K562 (cell line): ENCODE measurements at regions not wholly inside any gene's neighbourhood (a gene's known extent, or its start where the extent isn't known, plus 50 kb on each side); places are given as distances from the start of the nearest gene placed in this dataset.

Experiments used
- E2F5 ChIP-seq: sonication (generic); formaldehyde crosslinking; IDR thresholded peaks from 2 replicates; pipeline ENCODE4 v1.8.0; 2022; ENCODE audit warnings: mild to moderate bottlenecking, missing genetic modification reagents
- ELK1 ChIP-seq: sonication (generic); formaldehyde crosslinking; IDR thresholded peaks from 2 replicates; pipeline ENCODE4 v1.8.1; 2022; ENCODE audit warnings: missing genetic modification reagents
- FOXK1 ChIP-seq: sonication (generic); formaldehyde crosslinking; IDR thresholded peaks from 2 replicates; pipeline ENCODE4 v1.8.0; 2022; ENCODE audit warnings: missing genetic modification reagents, mild to moderate bottlenecking, borderline replicate concordance
- JUNB ChIP-seq: fragments of 450-650 bp; formaldehyde crosslinking; conservative IDR thresholded peaks from 2 replicates; pipeline ENCODE4 v1.4.0; 2020; ENCODE audit warnings: mild to moderate bottlenecking
- NR2C2 ChIP-seq, 2 experiments: fragments of 200-800 bp in 1 of 2; sonication (Bioruptor generic) in 1 of 2; sonication (generic) in 1 of 2; formaldehyde crosslinking in 1 of 2; IDR thresholded peaks; 2 replicates each; pipeline versions ENCODE4 v1.6.1 to v1.8.0; 2016 to 2022; ENCODE audit warnings: mild to moderate bottlenecking in 1 of 2, missing compliant biosample characterization in 1 of 2, missing genetic modification characterization in 1 of 2, missing genetic modification reagents in 1 of 2
- PCBP1 ChIP-seq: fragments of 200-400 bp; formaldehyde crosslinking; IDR thresholded peaks from 2 replicates; pipeline ENCODE4 v1.6.1; 2018; ENCODE audit warnings: mild to moderate bottlenecking, low read depth, low read length; ENCODE audit not compliant: poor library complexity, severe bottlenecking
- SAFB ChIP-seq: fragments of 200-400 bp; formaldehyde crosslinking; IDR thresholded peaks from 2 replicates; pipeline ENCODE4 v1.6.1; 2017; ENCODE audit warnings: low read depth, low read length, borderline replicate concordance
- SMARCA4 ChIP-seq: fragments of 450-650 bp; IDR thresholded peaks from 2 replicates; pipeline ENCODE4 v1.6.1; 2016
- SMARCC2 ChIP-seq: fragments of 450-650 bp; IDR thresholded peaks from 2 replicates; pipeline ENCODE4 v1.6.1; 2017; ENCODE audit warnings: antibody characterized with exemption, moderate library complexity, mild to moderate bottlenecking, low read depth
- SUPT5H ChIP-seq: fragments of 450-650 bp; IDR thresholded peaks from 2 replicates; pipeline ENCODE4 v1.6.1; 2016
- ZNF12 ChIP-seq: sonication (generic); formaldehyde crosslinking; IDR thresholded peaks from 2 replicates; pipeline ENCODE4 v1.4.0; 2020; ENCODE audit warnings: mild to moderate bottlenecking, missing genetic modification reagents

GRCh38 chr13:111614613-111615012 is 294.2 kb downstream of the TEX29 start:
- TF ChIP-seq ELK1, result no peak
- TF ChIP-seq JUNB (CRISPR knock-in tag), result no peak
- TF ChIP-seq PCBP1, result no peak
- no peak for TF ChIP-seq NR2C2 (CRISPR knock-in tag; IDR thresholded peaks at IDR 0.05)
- TF ChIP-seq NR2C2 (tag; IDR thresholded peaks at IDR 0.05), result no peak
- no peak for TF ChIP-seq SUPT5H
- no peak for TF ChIP-seq SAFB
- no peak for TF ChIP-seq SMARCC2
- TF ChIP-seq ZNF12, result no peak
- no peak for TF ChIP-seq SMARCA4
- no peak for TF ChIP-seq FOXK1 (CRISPR knock-in tag)
- no peak for TF ChIP-seq E2F5 (CRISPR knock-in tag)
